CD4-positive, alpha-beta T cell treated with Interferon gamma for 1 hour (primary cell): ENCODE measurements at regions not wholly inside any gene's neighbourhood (a gene's known extent, or its start where the extent isn't known, plus 50 kb on each side); places are given as distances from the start of the nearest gene placed in this dataset.
"Not testable (repeated sequence)": the region's sequence is repeated elsewhere in the genome, so short reads cannot be mapped to it uniquely, and the experiment has no call there.

ENCODE experiments used
- DNase-seq: peaks from one replicate; pipeline ENCODE4 v3.0.0-alpha.2; 2020

DNA sequence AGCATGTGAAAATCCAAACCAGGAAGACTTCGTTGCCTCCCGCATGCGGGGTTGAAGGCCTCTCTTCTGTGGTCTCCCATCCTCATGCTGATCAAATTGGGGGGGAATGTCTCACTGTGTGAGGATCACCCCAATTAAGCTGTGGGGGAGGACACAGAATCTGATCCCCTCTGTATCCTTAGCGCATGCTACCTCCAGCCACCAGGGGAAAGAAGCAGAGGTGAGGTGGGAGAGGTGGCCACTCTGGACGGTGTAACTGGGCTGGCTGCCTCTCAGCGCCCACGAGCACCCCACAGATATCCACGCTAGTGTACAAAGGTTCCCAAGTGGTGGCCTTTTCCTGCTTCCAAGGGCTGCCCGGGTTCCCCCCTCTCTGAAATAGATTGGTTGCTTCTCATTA, 177.6 kb upstream of the PLGLB1 start:
- DNase-seq = not testable (repeated sequence)

DNA sequence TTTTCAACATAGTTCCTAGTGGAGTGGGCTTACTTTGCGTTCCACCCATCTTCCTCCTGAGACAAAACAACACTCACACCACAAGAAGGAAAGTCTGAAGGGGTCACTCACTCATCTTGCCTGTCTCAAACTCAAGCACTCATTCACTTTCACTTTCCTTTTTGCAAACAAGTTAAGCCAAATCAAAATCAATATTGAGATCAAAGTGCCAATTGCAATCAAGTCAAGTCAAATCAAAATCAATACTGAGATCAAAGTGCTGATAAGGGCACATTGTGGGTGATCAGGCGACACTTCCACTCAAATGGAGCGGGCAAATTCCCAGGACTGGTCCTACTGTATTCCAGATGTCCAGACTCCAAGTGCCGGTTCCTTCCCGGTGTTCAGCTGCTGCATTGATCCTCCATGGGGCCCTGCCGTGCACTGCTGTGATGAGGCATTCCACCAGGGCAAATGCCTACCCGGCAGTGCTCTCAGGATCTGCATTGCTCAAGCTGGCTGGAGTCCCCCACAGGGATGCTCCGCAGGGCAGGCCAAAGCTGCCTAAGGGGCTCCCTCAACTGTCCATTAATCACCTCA, 183.0 kb upstream of the PLGLB1 start:
- not testable (repeated sequence) for DNase-seq

DNA sequence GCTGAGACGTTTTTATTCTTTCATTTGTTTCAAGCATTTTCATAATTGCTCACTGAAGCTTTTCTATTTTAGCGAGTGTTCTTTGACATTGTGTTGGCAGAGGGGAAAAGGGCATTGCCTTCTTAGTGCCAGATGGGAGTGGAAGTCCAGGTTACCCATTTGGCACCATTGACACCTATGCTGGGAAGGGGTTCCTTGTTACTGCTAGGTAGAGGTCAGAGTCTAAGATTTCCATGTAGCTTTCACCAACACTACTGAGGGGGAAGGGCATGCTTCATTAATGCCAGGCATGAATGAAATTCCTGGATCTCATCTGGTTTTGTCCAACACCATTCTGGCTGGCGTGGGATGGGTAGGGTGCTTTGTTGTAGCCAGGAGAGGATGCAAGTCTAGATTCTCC, 191.3 kb upstream of the PLGLB1 start:
- DNase-seq = not testable (repeated sequence)

DNA sequence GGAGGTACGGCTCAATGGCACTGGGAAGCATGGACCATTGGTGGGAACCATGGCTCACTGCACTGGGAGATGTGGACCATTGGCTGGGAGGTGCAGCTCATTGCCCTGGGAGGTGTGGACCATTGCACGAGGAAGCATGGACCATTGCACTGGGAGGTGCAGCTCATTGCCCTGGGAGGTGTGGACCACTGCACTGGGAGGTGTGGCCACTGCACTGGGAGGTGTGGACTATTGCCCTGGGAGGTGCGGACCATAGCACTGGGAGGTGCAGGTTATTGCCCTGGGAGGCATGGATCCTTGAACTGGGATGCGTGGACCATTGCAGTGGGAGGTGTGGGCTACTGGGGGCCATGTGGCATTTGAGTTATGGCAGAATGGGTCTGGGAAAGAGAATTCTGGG, 195.4 kb upstream of the PLGLB1 start:
- DNase-seq = not testable (repeated sequence)

DNA sequence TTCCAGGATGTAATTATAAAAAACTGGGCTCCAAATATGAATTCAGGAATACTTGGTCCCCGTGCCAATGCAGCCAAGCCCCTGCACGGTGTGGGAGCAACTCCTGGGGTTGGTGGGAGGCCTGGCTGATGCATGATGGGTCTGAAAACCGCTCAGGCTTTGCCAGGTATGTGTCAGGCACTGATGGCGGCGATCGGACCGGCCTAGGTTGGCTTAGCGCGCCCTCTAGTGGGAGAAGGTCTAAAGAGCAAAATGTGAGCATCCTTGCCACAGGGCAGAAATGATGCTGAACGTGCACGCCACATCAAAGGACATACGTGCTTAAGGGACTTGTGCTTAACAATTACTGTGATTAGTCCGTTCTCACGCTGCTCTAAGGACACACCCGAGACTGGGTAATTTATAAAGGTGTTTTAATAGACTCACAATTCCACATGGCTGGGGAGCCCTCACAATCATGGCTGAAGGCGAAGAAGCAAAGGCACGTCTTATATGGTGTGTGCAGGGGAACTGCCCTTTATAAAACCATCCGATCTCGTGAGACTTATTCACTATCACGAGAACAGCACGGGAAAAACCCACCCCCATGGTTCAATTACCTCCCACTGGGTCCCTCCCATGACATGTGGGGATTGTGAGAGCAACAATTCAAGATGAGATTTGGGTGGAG, 196.2 kb upstream of the PLGLB1 start:
- peak; percentile 53 for DNase-seq

DNA sequence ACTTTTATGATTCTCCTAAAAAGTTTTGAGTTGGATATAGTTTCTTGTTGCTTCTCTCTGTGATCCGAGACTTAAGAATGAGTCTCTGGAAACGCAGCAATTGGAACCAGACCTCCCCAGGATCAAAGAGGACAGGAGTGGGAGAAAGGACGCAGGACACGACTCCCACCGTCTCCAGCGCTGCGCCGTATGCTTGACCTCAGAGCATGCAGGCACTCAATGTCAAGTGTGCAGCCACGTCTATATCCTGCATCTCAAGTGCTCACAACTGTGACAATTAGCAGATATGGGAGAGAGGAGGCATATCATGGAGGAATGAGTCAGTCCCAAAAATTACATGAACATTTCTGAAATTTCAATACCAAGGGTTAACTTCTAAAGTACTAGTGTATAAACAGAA, 199.0 kb upstream of the PLGLB1 start:
- not testable (repeated sequence) for DNase-seq

DNA sequence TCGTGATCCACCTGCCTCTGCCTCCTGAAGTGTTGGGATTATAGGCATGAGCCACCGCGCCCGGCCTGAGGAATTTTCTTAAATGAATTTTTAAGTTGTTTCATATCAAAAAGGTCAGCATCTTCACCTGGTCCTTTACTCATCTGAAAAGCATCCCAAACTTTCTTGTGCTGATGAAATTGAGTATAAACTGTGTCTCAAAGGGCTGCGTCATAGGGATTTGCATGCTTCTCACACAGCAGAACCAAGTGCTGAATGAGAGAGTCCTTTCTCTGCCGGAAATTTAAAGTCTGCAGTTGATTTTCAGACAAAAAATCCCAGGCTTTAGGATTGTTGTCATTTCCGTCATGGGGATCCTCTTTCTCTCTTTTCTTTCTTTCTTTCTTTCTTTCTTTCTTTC, 200.5 kb upstream of the PLGLB1 start:
- not testable (repeated sequence) for DNase-seq

DNA sequence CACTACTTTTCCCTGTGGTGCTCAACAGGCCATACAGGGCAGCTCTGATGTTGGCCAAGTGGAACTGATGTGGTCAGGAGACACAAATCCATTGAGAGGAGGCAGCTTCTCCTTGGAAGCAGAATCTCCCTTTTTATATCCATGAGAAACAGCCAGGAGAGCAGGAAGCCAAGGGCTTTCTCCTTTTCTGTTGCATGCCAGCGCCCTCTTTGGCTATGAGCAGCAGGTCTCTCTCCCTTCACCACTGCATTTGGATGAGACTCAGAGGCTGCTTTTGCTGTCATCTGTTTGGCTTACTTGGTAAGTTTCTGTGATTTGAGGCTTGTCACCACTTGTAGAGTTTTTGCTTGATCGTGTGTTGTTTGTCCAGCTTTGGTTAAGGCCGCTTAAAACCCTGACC, 202.2 kb upstream of the PLGLB1 start:
- DNase-seq = not testable (repeated sequence)

DNA sequence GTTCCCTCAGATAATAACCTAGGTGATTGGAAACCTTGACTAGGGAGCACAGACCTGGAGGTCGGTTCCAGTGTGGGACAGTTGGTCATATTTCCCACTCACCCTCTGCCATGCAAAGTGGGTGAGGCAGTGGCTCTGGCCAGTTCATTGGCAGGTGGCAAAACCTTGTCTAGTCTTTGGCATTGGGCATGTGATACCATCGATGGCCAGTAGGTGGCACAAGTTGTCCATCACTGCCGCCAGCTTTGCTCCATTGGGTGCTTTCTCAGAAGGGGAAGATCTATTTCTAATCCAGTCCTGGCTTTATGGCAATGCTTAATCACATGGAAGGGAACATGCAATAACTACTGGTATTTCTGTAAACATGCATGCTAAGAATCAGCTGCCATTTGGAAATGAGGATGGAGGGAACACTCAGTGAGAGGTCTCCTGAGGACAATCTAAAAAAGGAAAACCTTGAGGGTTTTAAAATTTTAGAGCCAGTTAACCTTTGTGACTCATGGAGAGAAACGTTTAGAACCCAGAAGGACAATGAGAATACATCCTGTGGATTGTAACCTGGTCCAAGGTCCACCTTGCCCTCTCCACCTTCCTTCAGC, 207.5 kb upstream of the PLGLB1 start:
- not testable (repeated sequence) for DNase-seq

DNA sequence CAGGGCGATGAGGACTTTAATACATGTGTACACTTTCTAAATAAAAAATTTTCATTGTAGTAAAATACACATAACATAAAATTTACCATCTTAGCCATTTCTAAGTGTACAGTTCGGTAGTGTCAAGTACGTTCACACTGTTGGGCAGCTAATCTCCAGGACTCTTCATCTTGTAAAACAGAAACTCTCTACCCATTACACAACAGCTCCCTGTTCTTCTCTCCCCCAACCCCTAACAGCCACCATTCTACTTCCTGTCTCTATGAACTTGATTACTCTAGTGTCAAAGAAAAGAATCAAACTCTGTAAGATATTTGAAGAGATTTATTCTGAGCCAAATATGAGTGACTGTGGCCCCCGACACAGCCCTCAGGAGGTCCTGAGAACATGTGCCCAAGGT, 208.3 kb upstream of the PLGLB1 start:
- DNase-seq = not testable (repeated sequence)

DNA sequence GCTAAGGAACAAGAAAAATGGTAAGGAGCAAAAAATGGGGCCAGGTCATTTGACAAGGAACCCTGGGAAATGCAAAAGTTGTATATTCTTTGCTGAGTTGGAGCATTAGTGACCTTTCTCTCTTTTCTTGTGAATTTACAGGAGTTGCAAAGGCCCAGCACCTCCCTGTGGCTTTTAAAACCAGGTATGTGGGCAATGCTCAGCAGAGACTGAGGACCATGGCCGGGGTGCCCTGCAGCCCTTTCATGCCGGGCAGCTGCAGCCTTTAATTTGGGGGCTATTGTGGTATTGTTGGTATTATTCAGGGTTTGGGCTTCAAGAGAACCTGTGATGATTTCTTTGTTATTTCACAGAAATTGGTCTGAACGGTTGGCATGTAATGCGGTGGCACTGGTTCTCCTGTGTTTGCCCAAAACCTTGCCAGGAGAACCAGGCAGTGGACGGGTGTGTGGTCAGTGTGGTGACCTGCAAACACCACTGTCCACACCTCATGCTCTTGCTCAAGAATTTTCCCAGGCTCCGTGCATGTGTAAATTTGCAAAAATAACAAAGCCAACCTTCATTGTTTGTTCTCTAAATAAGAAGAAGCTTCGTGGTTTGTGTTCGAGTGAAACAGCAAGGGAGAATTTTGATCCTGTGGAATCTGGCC, 213.8 kb upstream of the PLGLB1 start:
- not testable (repeated sequence) for DNase-seq

DNA sequence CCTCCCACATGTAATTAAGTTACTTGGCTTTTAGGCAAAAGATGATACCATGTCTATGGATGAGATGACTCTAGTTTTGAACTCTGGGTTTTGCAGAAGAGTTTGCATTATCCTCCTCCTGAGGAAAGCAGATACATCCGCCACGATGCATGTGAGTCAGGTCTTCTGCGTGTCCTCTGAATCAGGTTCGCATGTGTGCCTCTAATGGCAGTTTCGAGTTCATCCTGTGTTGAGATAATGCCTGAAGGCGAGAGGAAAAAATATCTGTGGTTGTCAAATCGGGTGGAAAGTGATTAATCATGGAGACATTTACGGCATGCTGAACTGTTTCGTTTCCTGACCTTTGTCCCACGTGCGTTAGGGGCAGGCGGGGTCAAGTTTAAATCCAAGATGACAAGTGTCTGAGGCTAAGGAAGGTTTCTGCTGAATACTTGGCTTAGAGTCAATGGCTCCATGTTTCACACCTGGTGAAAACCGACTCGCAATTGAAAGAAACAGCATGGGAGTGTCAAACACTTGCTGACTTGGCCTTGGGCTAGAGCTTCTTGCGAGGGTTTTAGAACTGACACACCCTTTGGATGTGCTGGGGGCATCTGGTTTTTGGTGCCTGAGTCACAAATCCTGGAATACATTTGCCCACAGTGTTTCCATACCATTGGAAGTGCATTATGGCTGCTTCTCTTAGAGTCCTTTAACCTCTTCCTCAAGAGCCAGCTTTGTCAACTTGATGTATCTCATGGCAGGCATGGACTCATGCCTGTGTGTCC, 216.1 kb upstream of the PLGLB1 start:
- not testable (repeated sequence) for DNase-seq

DNA sequence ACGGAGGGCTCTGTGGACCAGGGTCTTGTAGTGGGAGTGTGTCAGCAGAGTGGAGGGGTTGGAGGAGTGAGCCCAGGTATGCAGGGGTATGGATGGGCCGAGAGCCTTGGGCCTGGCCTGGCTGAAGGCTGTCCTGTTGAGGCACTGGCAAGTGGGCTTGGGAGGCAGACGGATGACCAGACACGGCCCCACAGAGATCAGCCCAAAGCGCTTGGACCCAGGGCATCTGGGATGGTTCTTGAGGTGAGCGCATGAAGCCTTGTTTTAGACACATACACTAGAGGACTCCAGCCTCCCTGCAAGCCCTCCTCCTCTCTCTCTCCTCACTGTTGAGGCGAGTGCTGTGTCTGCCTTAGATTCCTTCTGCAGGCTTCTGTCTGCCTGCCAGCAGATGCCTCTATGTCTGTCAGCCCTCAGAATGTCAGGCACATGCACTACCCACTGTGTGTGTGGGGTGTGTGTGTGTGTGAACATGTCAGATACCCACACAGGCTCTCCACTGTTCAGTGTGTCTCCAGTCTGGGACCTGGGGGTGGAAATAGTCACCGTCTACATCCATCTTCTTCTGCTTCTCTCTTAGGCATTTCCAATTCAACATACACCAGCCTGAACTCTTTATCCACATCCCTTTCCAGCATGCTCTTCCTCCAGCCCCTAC, 218.0 kb upstream of the PLGLB1 start:
- DNase-seq = not testable (repeated sequence)

DNA sequence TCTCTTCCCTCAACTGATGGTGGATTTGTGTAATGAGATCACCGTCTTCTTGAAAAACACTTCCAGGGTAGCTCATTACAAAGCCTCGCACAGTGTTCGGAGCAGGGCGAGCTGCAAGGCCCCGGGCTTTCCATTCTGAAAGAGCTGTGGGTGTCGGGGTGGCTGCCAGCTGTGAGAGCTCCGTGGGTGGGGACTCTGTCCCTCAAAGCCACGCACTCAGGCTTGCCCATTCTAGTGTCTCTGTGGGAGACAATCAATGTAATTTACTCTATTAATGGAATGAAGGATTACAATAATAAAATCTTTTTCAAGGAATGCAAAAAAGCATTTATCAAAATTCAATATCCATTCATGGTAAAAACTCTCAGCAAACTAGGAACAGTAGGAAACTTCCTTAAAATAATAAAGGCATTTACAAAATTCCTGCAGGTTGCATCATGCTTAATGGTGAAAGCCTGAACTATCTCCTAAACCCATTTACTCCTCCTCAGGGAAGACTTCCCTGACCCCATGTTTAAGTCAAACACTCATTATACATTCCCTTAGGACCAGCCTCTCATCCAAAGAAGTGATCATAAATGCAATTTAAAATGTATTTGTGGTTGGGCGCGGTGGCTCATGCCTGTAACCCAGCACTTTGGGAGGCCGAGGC, 224.5 kb upstream of the PLGLB1 start:
- DNase-seq = not testable (repeated sequence)

DNA sequence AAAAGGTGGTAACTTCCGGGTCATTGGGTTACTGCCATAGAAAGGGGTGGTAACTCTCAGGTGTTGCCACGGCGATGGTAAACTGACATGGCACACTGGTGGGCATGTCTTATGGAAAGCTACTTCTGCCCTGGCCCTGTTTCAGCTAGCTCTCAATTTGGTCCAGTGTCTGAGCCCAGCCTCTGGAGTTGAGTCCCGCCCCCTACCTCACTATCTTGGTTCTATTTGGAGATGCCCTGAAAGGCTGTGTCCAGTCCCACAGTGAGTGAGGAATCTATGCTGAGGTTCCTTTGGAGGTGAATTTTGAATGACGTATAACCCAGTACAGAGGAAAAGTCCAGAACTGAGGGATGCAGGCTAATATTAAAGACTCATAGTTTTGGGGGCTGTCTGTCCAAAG, 230.4 kb upstream of the PLGLB1 start:
- not testable (repeated sequence) for DNase-seq

DNA sequence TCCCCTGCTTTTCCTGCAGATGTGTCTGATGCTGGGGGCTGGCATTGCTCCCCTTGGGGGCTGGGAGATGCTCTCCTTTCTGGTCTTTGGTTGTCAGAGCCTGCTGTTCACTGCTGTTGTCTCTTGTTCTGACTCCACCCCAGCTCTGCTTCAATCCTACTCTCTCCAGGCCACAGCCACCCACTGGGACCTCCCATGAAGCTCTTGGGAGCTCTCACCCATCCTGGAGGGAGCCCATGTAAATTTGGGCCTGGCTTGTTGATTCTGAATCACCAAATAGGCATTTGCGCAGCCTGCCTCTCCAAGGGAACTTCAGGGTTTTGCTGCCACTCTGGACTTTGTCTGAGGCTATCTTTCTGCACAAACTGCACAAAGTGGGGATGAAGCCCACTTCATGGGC, 232.9 kb upstream of the PLGLB1 start:
- DNase-seq = not testable (repeated sequence)

DNA sequence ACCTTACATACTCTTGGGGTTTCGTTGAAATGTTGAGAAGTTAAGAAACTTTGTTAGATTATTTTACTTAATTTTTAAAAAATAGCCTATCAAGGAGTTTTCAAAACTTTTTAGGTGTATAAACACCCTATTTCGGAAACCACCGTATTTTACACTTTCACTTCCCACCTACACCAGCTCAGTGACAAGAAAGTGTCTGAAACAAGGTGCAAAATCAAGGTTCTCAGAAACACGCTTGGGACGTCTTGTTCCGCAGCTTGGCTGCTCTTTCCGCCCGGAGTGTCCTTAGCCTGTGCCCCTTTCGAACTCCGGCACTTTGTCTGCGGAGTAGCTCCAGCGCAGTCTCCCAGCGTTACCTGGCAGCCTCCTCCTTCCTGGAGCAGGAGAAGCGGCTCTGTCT, 233.8 kb upstream of the PLGLB1 start:
- not testable (repeated sequence) for DNase-seq

DNA sequence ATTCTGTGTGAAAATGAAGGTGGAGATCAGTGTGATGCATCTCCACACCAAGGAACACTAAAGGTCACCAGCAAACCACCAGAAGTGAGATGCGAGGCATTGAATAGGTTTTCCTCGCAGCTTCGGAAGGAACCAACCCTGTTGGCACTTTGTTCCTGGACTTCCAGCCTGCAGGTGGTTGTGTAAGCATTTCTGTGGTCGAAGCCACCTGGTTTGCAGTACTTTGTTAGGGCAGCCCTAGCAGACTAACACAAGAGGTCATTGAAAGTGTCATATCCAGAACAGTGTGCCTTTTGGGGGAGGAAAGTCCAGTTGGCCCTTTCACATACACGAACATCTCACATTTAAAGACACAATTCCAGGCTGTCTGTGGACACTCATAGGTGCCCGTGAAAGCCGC, 237.2 kb upstream of the PLGLB1 start:
- DNase-seq = not testable (repeated sequence)

DNA sequence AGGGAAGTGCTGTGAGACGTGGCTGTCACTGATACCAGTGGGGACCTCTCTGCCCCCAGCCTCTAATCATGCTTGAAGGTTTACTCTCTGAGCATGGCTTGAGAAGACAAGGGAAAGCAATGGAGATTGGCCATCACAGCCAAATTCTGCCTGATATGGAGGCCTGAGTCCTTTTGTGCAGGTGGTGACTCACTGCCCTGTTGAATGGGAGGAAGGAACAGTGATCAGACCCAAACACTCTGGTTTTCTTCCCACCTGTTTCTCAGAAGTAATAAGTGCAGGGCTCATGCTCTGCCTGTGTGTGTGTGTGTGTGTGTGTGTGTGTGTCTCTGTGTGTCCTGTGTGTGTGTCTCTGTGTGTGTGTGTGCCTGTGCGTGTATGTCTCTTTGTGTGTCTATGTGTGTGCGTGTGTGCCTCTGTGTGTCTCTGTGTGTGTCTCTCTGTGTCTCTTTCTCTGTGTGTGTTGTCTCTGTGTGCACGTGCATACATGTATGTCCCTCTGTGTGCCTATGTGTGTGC, 240.6 kb upstream of the PLGLB1 start:
- DNase-seq = not testable (repeated sequence)

DNA sequence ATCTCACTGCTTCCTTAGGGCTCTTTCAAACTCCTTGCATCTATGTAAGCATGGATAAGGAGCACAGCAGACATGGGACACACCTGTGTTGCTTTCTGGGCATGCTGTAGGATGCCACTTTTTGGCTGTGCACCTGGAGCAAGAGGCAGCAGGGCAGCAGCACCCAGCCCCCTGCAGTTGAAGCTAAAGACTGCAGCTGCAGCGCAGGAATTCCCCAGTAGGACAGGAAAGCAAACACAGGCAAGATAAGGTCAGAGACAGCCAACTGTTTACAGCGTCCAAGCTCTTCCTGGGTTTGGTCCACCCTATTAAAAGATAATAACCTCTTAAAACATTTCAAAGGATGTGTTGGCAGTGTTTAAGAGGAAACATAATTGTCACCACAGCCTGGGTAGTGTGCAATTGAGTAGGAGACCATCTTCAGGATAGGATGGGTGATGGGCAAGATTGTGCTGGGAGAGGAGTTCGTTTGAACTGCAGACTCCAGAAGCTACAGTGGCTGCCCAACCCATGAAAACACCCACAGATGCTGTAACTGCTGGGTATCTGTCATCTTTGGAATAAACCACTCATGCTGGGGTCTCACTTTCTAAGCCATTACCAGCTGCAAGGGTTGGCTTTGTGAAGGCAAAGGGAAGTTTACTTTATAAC, 242.3 kb upstream of the PLGLB1 start:
- not testable (repeated sequence) for DNase-seq

DNA sequence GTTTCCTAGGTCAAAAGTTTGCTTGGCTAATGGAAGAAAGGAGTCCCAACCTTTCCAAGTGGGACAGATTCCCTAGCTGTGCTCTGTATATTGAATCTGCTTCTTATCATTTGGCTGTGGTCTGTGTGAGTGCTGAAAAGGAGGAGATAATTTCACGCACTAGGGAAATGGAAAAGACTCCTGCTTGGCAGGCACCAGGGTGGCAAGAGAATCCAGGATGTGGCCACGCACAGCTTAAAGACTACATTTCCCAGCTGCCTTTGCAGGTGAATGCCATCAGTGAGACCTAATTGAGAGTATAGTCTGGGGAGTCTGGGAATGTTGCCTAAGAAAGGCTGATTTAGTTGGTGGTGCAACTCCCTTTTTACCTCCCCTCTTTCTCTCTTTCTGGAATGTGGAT, 253.5 kb upstream of the PLGLB1 start:
- DNase-seq = not testable (repeated sequence)
